RWPE1 (cell line): ENCODE measurements at regions not wholly inside any gene's neighbourhood (a gene's known extent, or its start where the extent isn't known, plus 50 kb on each side); places are given as distances from the start of the nearest gene placed in this dataset.

ENCODE experiments used
- CTCF ChIA-PET: fragments of 350-600 bp; sonication (Branson Sonifier 250); formaldehyde crosslinking; extraction: SDS; loops from one replicate; lab custom pipeline; 2021; lab: Yijun Ruan, JAX
- POLR2A ChIA-PET: fragments of 400-600 bp; formaldehyde crosslinking; extraction: SDS; loops from one replicate; lab custom pipeline; 2020; ENCODE audit warnings: antibody characterized with exemption; ENCODE audit not compliant: low non-redundant PET; lab: Yijun Ruan, JAX
- DNase-seq: peaks from one replicate; pipeline ENCODE4 v3.0.0; 2012; ENCODE audit warnings: low spot score
- H3K27ac ChIP-seq: fragments of 450-650 bp; 2 replicates; pipeline ENCODE4 v1.5.1; 2017
- TF ChIP-seq, protein P1 (sequence below): fragments of 450-650 bp; conservative IDR thresholded peaks from 2 replicates; pipeline ENCODE4 v1.5.1; 2017; ENCODE audit warnings: low read depth, mild to moderate bottlenecking

DNA sequence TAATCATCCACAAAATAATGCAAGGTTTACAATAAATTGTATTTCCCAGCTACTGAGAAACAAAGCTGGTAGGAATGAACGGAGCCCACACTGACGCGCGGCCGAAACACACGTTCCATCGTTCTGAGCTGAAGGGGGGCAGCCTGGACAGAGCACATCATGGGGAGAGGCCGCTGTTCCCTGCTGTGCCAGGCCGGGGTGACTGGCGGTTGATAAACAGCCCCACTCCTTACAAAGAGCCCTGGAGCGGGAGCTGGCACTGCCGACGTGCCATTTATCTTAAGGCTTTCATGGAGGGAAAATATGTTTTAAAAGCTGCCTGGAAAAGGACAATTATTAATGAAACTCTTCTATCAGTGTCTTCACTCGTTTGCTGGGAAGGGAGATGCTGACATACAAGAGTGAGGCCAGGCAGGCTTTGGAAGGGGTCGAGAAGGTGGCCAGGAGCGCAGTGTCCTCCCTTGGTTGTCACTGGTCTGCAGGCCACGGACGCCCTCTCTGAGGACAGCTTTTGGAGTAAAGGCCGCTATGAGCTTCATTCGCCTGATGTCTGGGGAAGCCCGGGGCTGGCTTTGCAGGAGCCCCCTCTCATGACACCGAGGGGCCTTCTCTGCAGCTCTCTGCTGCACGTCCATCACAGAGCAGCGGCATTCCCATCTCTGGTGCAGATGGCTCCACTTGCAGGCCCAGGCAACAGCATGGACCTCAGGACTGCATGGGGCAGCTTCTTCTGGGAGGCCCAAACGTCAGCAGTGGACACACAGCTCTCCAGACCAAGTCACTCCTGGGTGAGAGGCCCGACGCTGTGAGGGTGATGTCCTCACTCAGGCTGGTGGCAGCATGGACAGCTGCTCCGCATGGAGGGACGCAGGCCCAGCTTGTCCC is 355.3 kb upstream of the SFSWAP start:
- DNase-seq = no peak
- no peak overlapping the region for H3K27ac ChIP-seq
- CTCF ChIA-PET = no interaction called here
- POLR2A ChIA-PET = no interaction called here
- TF ChIP-seq, protein P1, sequence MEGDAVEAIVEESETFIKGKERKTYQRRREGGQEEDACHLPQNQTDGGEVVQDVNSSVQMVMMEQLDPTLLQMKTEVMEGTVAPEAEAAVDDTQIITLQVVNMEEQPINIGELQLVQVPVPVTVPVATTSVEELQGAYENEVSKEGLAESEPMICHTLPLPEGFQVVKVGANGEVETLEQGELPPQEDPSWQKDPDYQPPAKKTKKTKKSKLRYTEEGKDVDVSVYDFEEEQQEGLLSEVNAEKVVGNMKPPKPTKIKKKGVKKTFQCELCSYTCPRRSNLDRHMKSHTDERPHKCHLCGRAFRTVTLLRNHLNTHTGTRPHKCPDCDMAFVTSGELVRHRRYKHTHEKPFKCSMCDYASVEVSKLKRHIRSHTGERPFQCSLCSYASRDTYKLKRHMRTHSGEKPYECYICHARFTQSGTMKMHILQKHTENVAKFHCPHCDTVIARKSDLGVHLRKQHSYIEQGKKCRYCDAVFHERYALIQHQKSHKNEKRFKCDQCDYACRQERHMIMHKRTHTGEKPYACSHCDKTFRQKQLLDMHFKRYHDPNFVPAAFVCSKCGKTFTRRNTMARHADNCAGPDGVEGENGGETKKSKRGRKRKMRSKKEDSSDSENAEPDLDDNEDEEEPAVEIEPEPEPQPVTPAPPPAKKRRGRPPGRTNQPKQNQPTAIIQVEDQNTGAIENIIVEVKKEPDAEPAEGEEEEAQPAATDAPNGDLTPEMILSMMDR = no peak

DNA sequence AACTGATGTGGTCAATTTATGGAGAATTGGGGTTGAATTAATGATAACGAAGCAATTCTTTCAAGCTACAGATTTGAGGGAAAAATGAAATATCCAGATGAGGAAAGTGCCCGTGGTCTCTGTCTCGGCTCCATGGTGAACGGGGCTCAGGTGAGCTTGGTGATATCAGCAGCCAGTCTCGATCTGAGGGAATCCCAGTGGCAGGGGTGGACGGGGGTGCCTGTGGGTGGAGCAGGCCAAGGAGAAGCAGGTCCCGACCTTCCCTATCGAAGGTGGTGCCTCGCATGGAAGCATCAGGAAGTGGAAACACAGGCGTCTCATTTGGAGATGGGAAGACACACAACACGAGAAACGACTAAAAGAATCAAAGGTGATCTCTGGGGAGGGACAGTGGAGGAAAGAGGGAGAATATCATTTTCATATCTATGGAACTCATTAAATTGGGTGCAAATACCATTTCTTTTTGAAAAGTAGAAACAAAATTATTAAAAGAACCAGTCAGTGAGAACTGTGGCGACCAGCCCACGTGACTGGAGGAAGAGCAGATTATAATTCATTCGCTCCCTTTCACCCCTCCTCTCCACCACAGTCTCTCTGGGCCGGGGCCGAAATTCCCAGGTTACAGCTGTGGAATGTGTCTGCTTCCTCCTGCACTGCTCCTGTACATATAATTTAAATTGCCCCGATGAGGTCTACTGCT is 354.3 kb upstream of the SFSWAP start:
- no peak overlapping the region for H3K27ac ChIP-seq
- TF ChIP-seq, protein P1 = no peak
- no peak for DNase-seq
- CTCF ChIA-PET = interaction anchor here (0.6 kb wide), 1 partner anchor 252 kb away, joined by 3 read pairs; no protein-coding TSS in a partner anchor
- POLR2A ChIA-PET = no interaction called here

DNA sequence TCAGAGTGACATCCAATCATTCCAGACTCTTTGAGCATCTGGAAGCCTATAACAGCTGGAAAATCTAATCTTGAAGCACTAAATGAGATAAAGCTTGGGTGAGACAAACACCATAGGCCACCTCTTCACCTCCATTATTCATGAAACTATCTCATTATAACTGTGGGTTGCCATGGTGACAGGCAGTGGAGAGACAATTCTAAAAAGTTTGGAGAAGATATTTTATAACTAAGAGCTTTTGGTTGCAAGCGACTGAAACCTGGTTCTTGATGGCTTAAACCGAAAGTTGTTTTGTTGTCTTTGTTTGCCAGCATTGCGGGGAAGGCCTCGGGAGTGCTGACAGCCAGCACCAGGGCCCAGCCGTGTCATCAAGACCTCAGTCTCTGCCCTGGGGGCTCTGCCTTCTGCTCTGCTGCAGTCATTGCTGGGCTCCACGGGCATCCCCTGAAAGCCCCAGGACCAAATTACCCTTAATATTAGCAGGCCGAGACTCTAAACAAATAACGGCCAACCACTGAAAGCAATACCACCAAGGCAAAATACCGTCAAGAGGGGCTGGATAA is 353.6 kb upstream of the SFSWAP start:
- TF ChIP-seq, protein P1 = no peak

DNA sequence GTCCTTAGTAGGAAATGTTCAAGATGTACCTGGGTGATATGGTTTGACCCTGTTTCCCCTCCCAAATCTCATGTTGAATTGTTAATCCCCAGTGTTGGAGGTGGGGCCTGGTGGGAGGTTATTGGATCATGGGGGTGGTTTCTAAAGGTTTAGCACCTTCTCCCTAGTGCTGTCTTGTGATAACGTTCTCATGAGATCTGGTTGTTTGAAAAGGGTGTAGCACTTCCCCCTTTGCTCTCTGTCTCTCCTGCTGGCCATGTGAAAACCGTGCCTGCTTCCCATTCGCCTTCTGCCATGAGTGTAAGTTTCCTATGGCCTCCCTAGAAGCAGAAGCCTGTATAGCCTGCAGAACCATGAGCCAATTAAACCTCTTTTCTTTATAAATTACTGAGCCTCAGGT is 353.0 kb upstream of the SFSWAP start:
- CTCF ChIA-PET = interaction anchor here (0.7 kb wide), 1 partner anchor 520 kb away, joined by 5 read pairs; no protein-coding TSS in a partner anchor
- H3K27ac ChIP-seq = no peak overlapping the region
- TF ChIP-seq, protein P1 = no peak
- POLR2A ChIA-PET = no interaction called here
- DNase-seq = no peak

More for the DNA sequence above, 353.6 kb upstream of the SFSWAP start:
- no peak for DNase-seq
- CTCF ChIA-PET = interaction anchor here (0.6 kb wide), 1 partner anchor 252 kb away, joined by 3 read pairs; no protein-coding TSS in a partner anchor
- no peak overlapping the region for H3K27ac ChIP-seq
- POLR2A ChIA-PET = no interaction called here

DNA sequence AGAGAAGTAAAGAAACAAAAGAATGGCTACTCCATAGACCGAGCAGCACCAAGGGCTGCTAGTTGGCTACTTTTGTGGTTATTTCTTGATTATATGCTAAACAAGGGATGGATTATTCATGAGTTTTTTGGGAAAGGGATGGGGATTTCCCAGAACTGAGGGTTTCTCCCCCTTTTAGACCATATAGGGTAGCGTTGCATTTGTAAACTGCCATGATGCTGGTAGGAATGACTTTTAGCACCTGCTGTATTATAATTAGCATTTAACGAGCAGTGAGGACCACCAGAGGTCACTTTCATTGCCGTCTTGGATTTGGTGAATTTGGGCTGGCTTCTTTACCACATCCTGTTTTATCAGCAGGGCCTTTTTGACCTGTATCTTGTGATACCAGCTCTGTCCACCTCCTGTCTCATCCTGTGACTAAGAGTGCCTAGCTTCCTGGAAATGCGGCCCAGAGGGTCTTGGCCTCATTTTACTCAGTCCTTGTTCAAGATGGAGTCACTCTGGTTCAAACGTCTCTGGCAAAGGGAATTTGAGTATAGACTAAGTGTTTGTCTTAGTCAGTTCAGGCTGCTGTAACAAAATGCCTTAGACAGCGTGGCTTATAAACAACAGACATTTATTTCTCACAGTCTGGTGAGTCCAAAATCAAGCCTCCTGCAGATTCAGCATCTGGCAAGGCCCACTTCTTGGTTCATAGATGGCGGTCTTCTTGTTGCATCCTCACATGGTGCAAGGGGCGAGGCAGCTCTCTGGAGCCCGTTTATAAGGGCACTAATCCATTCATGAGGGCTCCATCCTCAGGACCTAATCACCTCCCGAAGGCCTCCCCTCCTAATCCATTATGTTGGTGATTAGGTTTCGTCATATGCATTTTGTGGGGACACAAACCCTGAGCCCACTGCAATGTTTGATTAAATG is 348.3 kb upstream of the SFSWAP start:
- POLR2A ChIA-PET = no interaction called here
- no peak for DNase-seq
- H3K27ac ChIP-seq = no peak overlapping the region
- TF ChIP-seq, protein P1 = no peak
- CTCF ChIA-PET = no interaction called here
